HG03039 (cell line): ENCODE measurements at regions not wholly inside any gene's neighbourhood (a gene's known extent, or its start where the extent isn't known, plus 50 kb on each side); places are given as distances from the start of the nearest gene placed in this dataset.
"Not testable (repeated sequence)": the region's sequence is repeated elsewhere in the genome, so short reads cannot be mapped to it uniquely, and the experiment has no call there.

Experiments used
- ATAC-seq: cut with Tn5 transposase; IDR thresholded peaks from one replicate; pipeline ENCODE4 v1.9.1; 2021; ENCODE audit warnings: mild to moderate bottlenecking, moderate library complexity; ENCODE audit not compliant: unreplicated experiment

DNA sequence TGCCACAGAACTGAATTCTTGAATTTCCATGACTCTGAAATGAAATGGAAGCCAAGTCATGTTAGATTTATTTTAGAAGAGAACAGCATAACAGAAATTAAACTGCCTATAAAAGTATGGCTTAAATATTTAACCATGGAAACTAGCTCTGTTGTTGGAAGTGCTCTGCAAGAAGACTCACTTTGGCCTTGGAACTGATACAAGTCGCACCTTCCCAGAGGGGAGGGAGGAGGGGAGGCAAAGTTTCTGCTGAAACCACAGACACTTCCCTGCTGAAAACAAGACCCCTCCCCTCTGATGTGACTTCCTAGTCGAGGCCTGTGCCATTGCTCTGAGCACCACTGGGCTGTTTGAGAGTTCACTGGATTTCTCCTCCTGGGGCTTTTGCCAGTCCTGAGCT lies 72.1 kb downstream of the OR13A1 start:
- no peak for ATAC-seq

DNA sequence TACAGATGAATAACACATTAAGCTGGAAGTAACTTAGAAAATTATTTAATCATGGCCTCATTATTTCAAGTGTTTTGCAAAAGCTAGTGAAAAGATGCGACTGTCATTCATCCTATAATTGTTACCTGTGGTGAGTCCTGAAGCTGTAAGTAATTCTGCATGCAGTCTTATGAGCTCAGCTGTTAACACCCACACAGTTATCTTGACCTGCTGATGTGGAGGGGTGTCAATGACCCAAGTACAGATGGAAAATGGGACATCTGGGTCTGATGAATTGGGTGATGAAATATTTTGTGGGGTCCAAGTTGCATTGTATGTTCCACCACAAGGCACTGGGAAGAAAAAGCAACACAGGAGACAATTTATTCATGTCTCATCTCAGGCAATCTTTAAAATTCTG lies 68.9 kb downstream of the OR13A1 start:
- ATAC-seq, result no peak

DNA sequence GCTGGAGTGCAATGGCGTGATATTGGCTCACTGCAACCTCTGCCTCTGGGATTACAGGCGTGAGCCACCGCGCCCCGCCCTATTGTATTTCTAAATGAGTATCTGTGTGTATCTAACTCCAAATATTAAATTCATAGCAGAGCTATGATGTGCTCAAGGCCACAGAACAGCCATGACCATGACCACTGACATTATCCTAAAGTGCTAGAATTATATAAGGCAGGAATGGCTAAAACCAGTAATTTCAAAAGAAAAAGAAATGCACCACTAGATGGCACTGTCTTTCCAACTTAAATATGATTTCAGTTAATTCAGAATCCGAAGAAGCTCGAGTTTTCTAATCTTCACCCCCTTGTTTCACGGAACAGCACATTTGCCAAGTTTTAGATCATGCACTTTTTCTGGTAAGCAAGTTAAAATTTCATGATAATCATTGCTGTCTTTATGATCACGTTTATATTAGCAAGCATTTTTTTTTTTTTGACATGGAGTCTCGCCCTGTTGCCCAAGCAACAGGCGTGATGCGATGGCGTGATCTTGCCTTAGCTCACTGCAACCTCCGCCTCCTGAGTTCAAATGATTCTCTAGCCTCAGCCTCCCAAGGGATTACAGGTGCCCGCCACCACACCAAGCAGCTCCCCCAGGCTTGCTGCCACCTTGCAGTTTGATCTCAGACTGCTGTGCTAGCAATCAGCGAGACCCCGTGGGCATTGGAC lies 65.3 kb downstream of the OR13A1 start:
- peak; percentile 45 for ATAC-seq

DNA sequence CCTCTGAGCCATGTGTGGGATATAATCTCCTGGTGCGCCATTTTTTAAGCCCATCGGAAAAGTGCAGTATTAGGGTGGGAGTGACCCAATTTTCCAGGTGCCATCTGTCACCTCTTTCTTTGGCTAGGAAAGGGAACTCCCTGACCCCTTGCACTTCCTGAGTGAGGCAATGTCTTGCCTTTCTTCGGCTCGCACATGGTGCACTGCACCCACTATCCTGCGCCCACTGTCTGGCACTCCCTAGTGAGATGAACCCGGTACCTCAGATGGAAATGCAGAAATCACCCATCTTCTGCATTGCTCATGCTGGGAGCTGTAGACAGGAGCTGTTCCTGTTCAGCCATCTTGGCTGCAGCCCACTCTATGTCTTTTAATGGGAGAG lies 64.7 kb downstream of the OR13A1 start:
- not testable (repeated sequence) for ATAC-seq
